RWPE2 (cell line): ENCODE measurements at regions not wholly inside any gene's neighbourhood (a gene's known extent, or its start where the extent isn't known, plus 50 kb on each side); places are given as distances from the start of the nearest gene placed in this dataset.

Source experiments
- ATAC-seq: fragments of 200-7000 bp; cut with Tn5 transposase; 3 replicates; pipeline ENCODE4 v1.9.1; 2021; ENCODE audit warnings: low read depth
- DNase-seq: peaks from one replicate; pipeline ENCODE4 v3.0.0-alpha.2; 2020; ENCODE audit warnings: low spot score
- H3K27ac ChIP-seq: fragments of 450-650 bp; 2 replicates; pipeline ENCODE4 v1.5.1; 2017; ENCODE audit warnings: mild to moderate bottlenecking; ENCODE audit not compliant: poor library complexity, severe bottlenecking
- H3K27me3 ChIP-seq: fragments of 250-450 bp; sonication (Bioruptor Pico); 2 replicates; pipeline ENCODE4 v1.5.1; 2021; ENCODE audit warnings: mild to moderate bottlenecking, moderate library complexity; ENCODE audit not compliant: insufficient read depth, poor library complexity, severe bottlenecking
- H3K36me3 ChIP-seq: fragments of 250-450 bp; sonication (Bioruptor Pico); 2 replicates; pipeline ENCODE4 v1.5.1; 2020; ENCODE audit warnings: low read depth, mild to moderate bottlenecking, moderate library complexity
- H3K4me1 ChIP-seq: fragments of 250-450 bp; sonication (Bioruptor Pico); 2 replicates; pipeline ENCODE4 v1.5.1; 2021; ENCODE audit warnings: mild to moderate bottlenecking, moderate library complexity; ENCODE audit not compliant: insufficient read depth, poor library complexity, severe bottlenecking
- H3K4me3 ChIP-seq: fragments of 250-450 bp; sonication (Bioruptor Pico); 2 replicates; pipeline ENCODE4 v1.5.1; 2021; ENCODE audit warnings: mild to moderate bottlenecking, moderate library complexity; ENCODE audit not compliant: severe bottlenecking
- H3K9me3 ChIP-seq: fragments of 250-450 bp; sonication (Bioruptor Pico); 2 replicates; pipeline ENCODE4 v1.5.1; 2021; ENCODE audit warnings: mild to moderate bottlenecking, moderate library complexity; ENCODE audit not compliant: severe bottlenecking
- CTCF ChIP-seq: fragments of 450-650 bp; IDR thresholded peaks from one replicate; pipeline ENCODE4 v1.5.1; 2017; ENCODE audit warnings: mild to moderate bottlenecking, moderate library complexity; ENCODE audit not compliant: poor library complexity, severe bottlenecking

- Histone ChIP-seq H3K36me3 (no peaks in the 10 kb centered on the region), H3K4me3 (no peak overlapping the region), H3K27me3 (no peaks in the 10 kb centered on the region), H3K27ac (no peak overlapping the region), H3K4me1 (peaks cover 16% of the 10 kb centered on the region), H3K9me3 (no peaks in the 10 kb centered on the region)
- ATAC-seq (no peak), DNase-seq (no peak)
- TF ChIP-seq CTCF: no peak
Observed at GRCh38 chr2:190794377-190794776, 86.2 kb upstream of the GLS start.

- H3K27ac ChIP-seq: no peak overlapping the region
- no peaks in the 10 kb centered on the region for H3K27me3 ChIP-seq
- no peaks in the 10 kb centered on the region for H3K9me3 ChIP-seq
- H3K4me1 ChIP-seq: peaks cover 16% of the 10 kb centered on the region
- no peak for TF ChIP-seq CTCF
- no peaks in the 10 kb centered on the region for H3K36me3 ChIP-seq
- no peak for DNase-seq
- ATAC-seq: no peak
- H3K4me3 ChIP-seq: no peak overlapping the region
Observed at GRCh38 chr2:190794790-190795189, 85.8 kb upstream of the GLS start.

GRCh38 chr2:190795686-190796085 lies 84.9 kb upstream of the GLS start:
- no peak for ATAC-seq
- no peaks in the 10 kb centered on the region for H3K36me3 ChIP-seq
- no peak overlapping the region for H3K27ac ChIP-seq
- TF ChIP-seq CTCF: no peak
- no peak overlapping the region for H3K4me3 ChIP-seq
- H3K9me3 ChIP-seq: no peaks in the 10 kb centered on the region
- H3K27me3 ChIP-seq: no peaks in the 10 kb centered on the region
- peaks cover 16% of the 10 kb centered on the region for H3K4me1 ChIP-seq
- no peak for DNase-seq

GRCh38 chr2:190799999-190800398 lies 80.6 kb upstream of the GLS start:
- Histone ChIP-seq H3K27ac (no peak overlapping the region), H3K9me3 (no peaks in the 10 kb centered on the region), H3K4me1 (no peaks in the 10 kb centered on the region), H3K27me3 (no peaks in the 10 kb centered on the region), H3K36me3 (no peaks in the 10 kb centered on the region), H3K4me3 (no peak overlapping the region)
- no peak for DNase-seq
- no peak for TF ChIP-seq CTCF
- no peak for ATAC-seq

GRCh38 chr2:190800528-190800927 lies 80.1 kb upstream of the GLS start:
- TF ChIP-seq CTCF: no peak
- no peak overlapping the region for H3K27ac ChIP-seq

More at GRCh38 chr2:190800528-190800927, 80.1 kb upstream of the GLS start:
- ATAC-seq: no peak
- DNase-seq: no peak
- no peaks in the 10 kb centered on the region for H3K4me1 ChIP-seq
- H3K9me3 ChIP-seq: no peaks in the 10 kb centered on the region
- no peaks in the 10 kb centered on the region for H3K36me3 ChIP-seq
- H3K27me3 ChIP-seq: no peaks in the 10 kb centered on the region
- no peak overlapping the region for H3K4me3 ChIP-seq
